Neural crest cell (in vitro differentiated cells): ENCODE measurements at regions not wholly inside any gene's neighbourhood (a gene's known extent, or its start where the extent isn't known, plus 50 kb on each side); places are given as distances from the start of the nearest gene placed in this dataset.

Experiments used
- DNase-seq: peaks from one replicate; pipeline ENCODE4 v3.0.0; 2021; ENCODE audit warnings: low read depth, mixed read lengths, low spot score
- H3K27ac Mint-ChIP-seq: one replicate; pipeline ENCODE4 v1.8.0; 2021; ENCODE audit warnings: mild to moderate bottlenecking, mixed read lengths; ENCODE audit not compliant: unreplicated experiment
- H3K27me3 Mint-ChIP-seq: 2 replicates; pipeline ENCODE4 v1.8.0; 2021; ENCODE audit warnings: low read depth, mild to moderate bottlenecking, mixed read lengths
- H3K36me3 Mint-ChIP-seq: 2 replicates; pipeline ENCODE4 v1.8.0; 2021; ENCODE audit warnings: low read depth, mild to moderate bottlenecking, mixed read lengths
- H3K4me1 Mint-ChIP-seq: 2 replicates; pipeline ENCODE4 v1.8.0; 2021; ENCODE audit warnings: mixed read lengths
- H3K4me3 Mint-ChIP-seq: one replicate; pipeline ENCODE4 v1.8.0; 2021; ENCODE audit warnings: mild to moderate bottlenecking, mixed read lengths
- H3K9me3 Mint-ChIP-seq: 2 replicates; pipeline ENCODE4 v1.8.0; 2021; ENCODE audit warnings: mixed read lengths
- TF ChIP-seq, protein P1 (sequence below): fragments of 200-600 bp; sonication (generic); conservative IDR thresholded peaks from 2 replicates; pipeline ENCODE4 v1.5.0; 2021; ENCODE audit warnings: antibody characterized with exemption, mild to moderate bottlenecking

GRCh38 chr19:31759359-31759758 lies 410.1 kb upstream of the TSHZ3 start:
- peaks cover 4% of the 10 kb centered on the region for H3K36me3 Mint-ChIP-seq
- TF ChIP-seq, protein P1, sequence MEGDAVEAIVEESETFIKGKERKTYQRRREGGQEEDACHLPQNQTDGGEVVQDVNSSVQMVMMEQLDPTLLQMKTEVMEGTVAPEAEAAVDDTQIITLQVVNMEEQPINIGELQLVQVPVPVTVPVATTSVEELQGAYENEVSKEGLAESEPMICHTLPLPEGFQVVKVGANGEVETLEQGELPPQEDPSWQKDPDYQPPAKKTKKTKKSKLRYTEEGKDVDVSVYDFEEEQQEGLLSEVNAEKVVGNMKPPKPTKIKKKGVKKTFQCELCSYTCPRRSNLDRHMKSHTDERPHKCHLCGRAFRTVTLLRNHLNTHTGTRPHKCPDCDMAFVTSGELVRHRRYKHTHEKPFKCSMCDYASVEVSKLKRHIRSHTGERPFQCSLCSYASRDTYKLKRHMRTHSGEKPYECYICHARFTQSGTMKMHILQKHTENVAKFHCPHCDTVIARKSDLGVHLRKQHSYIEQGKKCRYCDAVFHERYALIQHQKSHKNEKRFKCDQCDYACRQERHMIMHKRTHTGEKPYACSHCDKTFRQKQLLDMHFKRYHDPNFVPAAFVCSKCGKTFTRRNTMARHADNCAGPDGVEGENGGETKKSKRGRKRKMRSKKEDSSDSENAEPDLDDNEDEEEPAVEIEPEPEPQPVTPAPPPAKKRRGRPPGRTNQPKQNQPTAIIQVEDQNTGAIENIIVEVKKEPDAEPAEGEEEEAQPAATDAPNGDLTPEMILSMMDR, result no peak
- no peaks in the 10 kb centered on the region for H3K4me1 Mint-ChIP-seq
- peaks cover 9% of the 10 kb centered on the region for H3K9me3 Mint-ChIP-seq
- peaks cover 39% of the 10 kb centered on the region for H3K27me3 Mint-ChIP-seq
- DNase-seq, result no peak
- H3K4me3 Mint-ChIP-seq, result no peak overlapping the region
- no peak overlapping the region for H3K27ac Mint-ChIP-seq

GRCh38 chr19:31761281-31761913 lies 412.2 kb upstream of the TSHZ3 start:
- H3K27me3 Mint-ChIP-seq, result peaks cover 34% of the 10 kb centered on the region

DNA sequence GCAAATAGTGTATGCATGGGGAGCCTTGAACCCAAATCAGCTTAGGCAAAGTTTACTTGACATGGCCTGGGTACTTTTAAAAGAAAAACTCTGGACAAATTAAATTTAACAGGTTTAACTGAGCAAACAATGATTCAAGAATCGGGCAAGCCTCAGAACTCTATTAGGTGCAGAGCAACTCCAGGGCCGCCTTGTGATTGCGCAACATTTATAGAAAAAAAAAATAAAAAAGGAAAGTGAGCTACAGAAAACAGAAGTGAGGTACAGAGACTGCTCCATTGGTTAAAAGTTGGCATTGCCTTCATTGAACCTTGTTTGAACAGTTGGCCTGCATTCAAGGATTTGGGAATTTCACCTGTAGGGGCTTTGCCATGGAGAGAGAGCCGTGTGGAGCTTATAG lies 421.0 kb upstream of the TSHZ3 start:
- Mint-ChIP-seq H3K36me3 (no peaks in the 10 kb centered on the region), H3K4me1 (no peaks in the 10 kb centered on the region), H3K27me3 (no peaks in the 10 kb centered on the region), H3K4me3 (no peak overlapping the region), H3K27ac (no peak overlapping the region), H3K9me3 (peaks cover 3% of the 10 kb centered on the region)
- TF ChIP-seq, protein P1, result no peak
- no peak for DNase-seq

More at GRCh38 chr19:31761281-31761913, 412.2 kb upstream of the TSHZ3 start:
- Mint-ChIP-seq H3K36me3 (peaks cover 4% of the 10 kb centered on the region), H3K4me3 (no peak overlapping the region), H3K9me3 (peaks cover 12% of the 10 kb centered on the region), H3K27ac (no peak overlapping the region), H3K4me1 (no peaks in the 10 kb centered on the region)
- TF ChIP-seq, protein P1, result no peak
- DNase-seq, result no peak

GRCh38 chr19:31772915-31773314 lies 423.7 kb upstream of the TSHZ3 start:
- H3K36me3 Mint-ChIP-seq, result no peaks in the 10 kb centered on the region
- no peak overlapping the region for H3K27ac Mint-ChIP-seq
- TF ChIP-seq, protein P1, result no peak
- H3K27me3 Mint-ChIP-seq, result no peaks in the 10 kb centered on the region
- no peak for DNase-seq
- no peaks in the 10 kb centered on the region for H3K4me1 Mint-ChIP-seq
- H3K4me3 Mint-ChIP-seq, result no peak overlapping the region
- H3K9me3 Mint-ChIP-seq, result no peaks in the 10 kb centered on the region

DNA sequence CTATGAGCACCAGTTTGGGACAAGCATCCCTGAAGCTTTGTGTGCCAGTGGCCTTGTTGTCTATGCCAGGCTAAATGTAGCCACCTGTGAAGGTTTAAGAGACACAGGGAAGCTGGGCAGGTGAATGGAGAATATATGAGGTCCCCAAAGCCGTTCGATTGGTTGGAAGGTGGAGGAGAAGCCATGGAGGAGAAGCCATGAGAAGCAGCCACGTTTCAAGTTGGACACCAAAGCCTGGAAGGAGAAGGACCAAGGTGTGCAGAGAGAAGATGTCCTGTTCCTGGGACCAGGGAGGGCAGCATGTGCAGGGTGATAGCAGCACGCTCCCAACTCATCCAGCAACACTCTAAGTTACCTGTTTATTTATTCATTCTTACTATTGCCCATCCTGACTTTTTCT lies 432.3 kb upstream of the TSHZ3 start:
- no peak for DNase-seq

More for the DNA sequence above, 432.3 kb upstream of the TSHZ3 start:
- Mint-ChIP-seq H3K9me3 (no peaks in the 10 kb centered on the region), H3K4me1 (peaks cover 17% of the 10 kb centered on the region), H3K27ac (no peak overlapping the region), H3K36me3 (no peaks in the 10 kb centered on the region), H3K4me3 (no peak overlapping the region), H3K27me3 (peaks cover 3% of the 10 kb centered on the region)
- TF ChIP-seq, protein P1, result no peak
